HG03039 (cell line): ENCODE measurements at regions not wholly inside any gene's neighbourhood (a gene's known extent, or its start where the extent isn't known, plus 50 kb on each side); places are given as distances from the start of the nearest gene placed in this dataset.

Source experiments
- ATAC-seq: cut with Tn5 transposase; IDR thresholded peaks from one replicate; pipeline ENCODE4 v1.9.1; 2021; ENCODE audit warnings: mild to moderate bottlenecking, moderate library complexity; ENCODE audit not compliant: unreplicated experiment

- ATAC-seq, result no peak
Measured at GRCh38 chr12:69061574-69061973, 128.6 kb upstream of the CPM start.

- no peak for ATAC-seq
Measured at GRCh38 chr12:69062621-69063237, 129.8 kb upstream of the CPM start.

DNA sequence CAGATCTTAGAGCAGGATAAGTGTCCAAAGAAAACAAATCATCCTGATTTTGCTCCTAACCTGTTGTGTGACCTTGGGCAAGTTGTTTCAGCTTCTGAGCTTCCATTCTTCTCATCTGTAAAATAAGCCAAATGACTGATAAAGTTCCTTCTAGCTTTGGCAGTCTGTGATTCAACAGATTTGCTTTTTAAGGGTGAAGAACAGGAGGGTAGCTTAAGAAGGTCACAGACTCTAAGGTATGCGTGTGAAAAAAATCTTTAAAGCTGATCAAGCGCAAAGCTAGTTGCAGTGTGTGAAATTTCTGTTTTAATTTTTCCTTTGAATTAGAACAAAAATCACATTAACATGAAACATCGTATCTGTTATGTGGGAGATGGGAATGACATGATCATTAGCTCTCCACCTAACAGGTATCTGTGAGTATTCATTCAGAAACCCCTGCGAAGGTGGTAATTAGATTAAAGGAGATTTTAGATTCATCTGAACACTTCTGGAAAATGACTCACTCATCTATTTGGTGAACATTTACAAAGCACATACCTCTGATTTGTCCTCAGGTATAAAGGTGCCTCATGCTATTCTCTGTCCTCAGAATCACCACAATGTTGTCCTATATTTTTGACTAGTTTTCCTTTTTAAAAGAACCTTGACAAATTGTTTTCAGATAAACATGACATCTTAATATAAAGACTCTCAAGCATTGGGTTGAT, 131.9 kb upstream of the CPM start:
- no peak for ATAC-seq

- ATAC-seq, result no peak
Measured at GRCh38 chr12:69065775-69066174, 132.8 kb upstream of the CPM start.

- no peak for ATAC-seq
Measured at GRCh38 chr12:69066492-69067373, 133.8 kb upstream of the CPM start.

DNA sequence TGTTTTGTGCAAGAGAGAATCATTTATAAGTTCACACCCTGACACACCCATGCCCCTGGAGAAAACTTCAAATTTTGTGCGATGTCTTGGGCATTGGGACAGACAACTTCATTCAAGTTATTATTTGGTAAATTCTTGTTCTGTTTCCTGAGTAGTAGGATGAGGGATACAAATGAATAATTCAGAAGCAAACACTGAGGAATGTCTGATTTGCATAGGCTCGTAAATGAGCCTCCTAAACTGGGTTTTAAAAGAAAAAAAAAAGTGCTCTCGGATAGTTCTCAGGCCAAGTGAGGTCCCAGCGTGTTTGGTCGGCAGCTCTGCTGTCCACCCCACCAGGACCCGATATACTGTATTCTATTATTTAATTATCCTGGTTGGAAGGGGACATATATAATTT, 134.7 kb upstream of the CPM start:
- no peak for ATAC-seq

DNA sequence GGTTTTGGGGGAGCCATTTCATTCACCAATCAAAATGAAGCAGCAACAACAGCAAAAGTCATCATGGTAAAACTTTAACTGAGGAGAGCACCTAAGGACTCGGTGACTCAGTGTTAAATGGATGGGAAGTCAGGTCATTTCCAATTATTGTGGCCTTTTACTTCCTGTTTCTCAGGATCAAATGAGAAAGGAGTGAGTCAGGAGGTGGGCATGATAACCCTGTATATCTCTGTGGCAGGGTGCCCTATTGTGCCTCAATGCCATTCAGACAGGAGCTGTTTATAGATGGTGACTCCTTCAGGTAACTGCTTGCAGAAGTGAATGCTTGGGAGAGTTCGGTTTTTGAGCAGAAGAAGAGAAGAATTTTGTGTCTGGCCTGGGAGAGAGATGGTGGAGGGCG, 135.5 kb upstream of the CPM start:
- no peak for ATAC-seq

DNA sequence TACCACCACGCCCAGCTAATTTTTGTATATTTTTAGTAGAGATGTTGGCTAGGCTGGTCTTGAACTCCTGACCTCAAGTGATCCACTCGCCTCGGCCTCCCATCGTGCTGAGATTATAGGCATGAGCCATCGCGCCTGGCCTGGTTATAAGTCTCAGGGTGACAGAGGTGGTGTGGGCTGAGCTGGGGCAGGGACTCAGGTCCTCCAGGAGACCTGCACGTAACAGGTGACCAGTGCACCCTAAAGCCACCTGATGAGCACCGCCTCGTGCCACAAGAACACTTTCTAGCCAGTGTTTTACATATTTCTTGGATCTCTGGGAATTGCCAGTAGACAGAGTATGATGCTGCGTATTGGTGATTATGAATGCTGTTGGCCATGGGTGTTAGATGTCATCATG, 136.5 kb upstream of the CPM start:
- no peak for ATAC-seq

DNA sequence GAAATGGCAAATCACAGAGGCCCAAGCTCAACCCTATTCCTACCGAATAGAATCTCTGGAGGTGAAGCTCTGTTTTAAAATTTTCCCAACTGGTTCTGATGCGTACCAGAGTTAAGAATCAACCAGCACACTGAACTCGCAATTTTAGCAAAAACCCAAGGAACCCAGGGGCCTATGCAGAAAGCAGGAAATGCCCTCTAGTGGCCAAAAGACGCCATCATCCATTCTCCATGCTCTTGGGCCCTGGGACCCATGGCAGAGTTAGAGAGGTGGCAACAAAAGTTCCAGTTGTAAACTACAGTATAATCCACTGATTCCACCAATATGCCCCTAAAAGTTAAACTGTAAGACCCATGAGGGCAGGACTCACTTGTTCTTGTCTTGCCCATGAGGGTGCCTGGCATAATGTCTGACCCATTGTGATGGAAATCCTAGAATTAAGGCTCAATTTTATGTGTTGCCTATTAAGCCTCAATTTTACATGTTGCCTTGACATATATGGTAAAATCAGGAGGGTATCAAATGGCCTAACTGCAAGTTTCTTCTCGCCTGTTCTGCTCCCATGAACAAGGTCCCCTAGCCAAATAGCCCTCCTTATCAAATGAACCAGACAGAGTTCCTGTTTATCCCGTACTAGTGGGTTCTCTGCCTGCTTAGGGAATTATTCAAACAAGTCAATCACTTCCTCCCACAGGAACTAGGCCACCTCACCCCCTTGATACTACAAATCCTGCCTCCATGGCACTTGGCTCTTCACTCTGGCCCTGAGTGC, 137.5 kb upstream of the CPM start:
- peak; percentile 78 for ATAC-seq

DNA sequence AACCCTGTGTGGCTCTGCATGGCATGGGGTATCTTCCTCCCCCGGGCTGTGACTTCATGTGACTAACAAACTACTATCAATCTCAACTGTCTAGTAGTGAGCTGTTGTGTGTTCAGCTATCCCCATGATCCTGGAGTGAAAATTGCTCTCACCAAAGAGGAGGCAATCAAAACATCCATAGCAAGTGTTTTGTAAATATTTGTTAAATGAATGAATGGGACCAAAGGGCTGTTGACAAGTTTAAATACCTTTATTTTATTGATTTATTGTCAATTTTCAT, 138.1 kb upstream of the CPM start:
- no peak for ATAC-seq

DNA sequence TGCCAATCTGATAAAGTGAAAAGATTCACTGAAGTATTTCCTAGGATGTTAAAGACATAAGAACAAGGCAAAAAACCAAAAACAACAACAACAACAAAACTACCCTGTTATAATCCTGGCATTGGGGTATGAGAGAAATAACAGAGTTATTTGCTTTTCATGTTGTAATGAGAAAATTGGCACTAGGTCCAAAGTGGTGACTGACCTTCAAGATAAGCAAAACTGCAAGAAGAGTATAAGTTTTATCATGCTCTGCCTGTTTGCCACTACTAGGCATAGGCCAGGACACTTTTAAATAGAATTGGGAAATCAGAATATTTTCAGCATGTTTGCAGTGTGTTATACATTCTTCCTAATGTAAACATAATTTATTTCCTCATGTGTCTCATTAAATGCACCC, 140.1 kb upstream of the CPM start:
- no peak for ATAC-seq

DNA sequence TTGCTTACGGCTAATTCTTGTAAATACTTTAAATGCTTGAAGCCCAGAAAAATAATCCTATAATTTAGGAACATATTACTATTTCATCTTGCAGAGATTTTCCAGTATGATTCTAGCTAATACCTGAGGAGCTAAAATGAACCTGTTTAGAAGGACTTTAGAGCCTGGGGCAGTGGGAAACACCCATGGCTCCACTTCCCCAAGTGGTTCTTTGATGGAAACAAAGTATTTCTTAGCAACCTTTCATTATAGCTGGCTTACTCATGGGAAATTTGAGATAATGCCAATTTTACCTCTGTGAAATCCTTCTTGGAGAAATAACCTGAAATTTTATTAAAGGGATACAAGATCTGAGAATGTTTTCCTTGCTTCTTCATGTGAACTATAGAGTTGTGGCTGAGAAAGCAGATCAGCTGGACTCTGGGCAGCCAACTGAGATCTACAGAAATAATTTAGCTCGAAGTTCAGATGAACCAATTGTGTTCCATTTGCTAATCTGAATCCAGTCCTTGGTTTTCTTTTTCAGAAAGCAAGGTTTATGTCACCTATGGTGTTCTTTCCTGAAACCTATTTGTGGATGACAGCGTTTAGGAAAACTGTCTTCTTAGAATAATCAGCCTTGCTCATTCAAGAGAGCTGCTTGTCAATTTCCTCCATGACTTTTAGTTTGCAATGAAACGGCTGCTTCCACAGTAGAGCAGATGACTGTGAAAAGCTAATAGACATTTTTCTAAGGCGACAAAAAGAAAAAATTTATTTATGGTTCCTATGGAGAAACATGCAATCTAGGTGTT, 141.8 kb upstream of the CPM start:
- ATAC-seq, result no peak

DNA sequence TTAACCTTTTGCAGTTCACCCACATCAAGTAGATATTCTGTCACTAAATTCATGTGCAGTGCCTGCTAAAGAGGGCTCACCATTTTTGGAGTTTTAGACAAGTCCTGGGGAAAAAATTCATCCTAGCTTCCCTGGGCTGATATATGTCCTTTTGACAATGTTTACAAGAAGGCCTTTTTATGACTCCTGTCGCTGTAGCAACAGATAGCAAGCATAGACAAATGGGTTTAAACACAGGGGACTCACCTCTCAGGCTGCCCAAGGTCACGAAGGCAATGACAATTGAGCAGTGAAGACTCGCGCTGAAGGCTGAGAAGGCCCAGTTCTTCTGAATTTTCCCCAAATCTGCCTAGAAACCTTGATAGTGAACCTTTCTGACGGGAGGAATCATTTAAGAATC, 150.7 kb upstream of the CPM start:
- no peak for ATAC-seq

- no peak for ATAC-seq
Measured at GRCh38 chr12:69084816-69085378, 151.9 kb upstream of the CPM start.

DNA sequence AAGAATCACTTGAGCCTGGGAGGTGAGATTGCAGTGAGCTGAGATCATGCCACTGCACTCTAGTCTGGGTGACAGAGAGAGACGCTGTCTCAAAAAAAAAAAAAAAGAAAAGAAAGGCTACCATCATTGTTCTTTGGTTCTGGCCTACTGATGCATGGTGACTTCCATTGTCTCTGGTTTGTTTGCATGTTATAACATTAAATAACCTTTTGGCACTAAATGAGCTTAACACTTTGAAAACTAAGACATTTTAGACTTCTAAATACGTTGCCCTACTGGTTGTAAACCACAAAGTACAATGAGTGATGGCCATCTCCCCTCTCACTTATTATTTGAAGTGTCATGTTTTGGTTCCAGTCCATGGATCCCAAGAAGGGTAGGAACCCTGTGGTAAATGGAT, 152.9 kb upstream of the CPM start:
- ATAC-seq, result no peak

DNA sequence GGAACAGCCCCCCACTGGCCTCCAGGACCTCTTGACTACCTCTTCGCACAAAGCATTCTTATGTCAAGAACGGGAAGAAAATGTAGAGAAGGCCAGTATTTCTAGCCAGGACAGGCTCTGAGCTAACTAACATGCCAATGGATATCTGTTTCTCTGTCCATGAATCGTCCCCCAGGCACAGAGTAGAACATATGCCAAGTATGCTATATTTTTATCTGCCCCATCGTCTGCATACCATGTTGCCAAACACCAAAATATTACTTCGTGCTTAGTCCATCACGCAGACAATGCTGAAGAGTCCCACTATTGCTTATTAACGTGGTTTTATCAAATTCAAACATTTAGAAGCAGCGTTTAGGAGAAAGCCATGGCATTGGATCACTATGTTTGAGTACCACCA, 151.4 kb upstream of the CPSF6 start:
- ATAC-seq, result no peak

- no peak for ATAC-seq
Measured at GRCh38 chr12:69090722-69091121, 148.6 kb upstream of the CPSF6 start.

DNA sequence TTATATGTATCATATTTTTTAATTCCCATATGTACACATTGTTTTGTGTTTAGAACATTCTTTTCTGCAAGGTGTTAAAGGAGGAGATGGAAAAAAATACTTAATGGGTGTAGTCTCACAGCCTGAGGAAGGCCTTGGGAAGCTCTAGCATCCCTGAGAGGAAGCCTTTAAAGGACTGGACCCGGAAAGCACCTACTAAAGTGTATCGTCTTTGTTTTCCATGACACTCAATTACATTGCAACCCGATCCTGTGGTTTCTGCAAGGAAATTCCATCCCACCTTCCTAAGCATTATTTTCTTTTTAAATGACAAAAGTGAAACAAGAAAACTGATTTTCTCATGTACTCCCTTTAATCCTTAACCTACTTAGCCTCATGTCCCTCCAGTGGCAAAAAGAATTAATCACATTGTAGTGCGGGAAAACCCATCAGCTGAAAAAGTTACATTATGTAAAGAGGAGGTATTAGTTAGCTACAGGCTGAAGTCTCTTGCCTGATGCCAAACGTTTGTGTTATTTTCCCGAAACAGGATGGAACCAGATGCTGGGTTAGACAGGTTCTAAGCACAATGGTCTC, 147.8 kb upstream of the CPSF6 start:
- ATAC-seq, result no peak

GRCh38 chr12:69092137-69092536, 147.2 kb upstream of the CPSF6 start:
- no peak for ATAC-seq

DNA sequence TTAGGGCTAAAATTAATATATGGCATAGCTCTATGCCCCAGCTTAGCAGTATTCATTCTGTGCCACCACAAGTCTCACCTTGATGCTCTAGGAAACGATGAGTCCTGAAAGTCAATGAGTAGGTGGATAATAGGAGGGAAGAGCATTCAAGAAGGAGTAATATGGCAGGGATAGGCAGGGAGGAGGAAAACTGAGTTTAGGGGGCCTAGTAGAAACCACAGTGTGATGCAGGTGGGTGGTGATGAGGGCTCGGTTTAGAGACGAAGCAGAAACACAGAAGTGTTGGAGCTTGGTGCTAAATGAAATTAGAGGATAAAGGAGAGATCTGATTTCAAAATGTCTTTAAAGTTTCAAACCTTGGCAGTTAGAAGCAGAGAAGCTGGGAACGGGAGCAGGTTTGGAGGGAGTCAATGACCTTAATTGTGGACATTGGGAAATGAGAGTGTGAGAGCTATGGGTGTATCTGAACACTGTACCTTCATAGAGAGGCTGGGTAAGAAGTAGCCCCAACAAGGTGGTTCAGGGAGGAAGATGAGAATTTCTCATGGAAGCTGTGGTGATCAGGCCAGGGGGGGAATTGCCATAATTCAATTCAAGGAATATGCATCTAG, 144.7 kb upstream of the CPSF6 start:
- no peak for ATAC-seq
